Keratinocyte (primary cell): ENCODE measurements at regions not wholly inside any gene's neighbourhood (a gene's known extent, or its start where the extent isn't known, plus 50 kb on each side); places are given as distances from the start of the nearest gene placed in this dataset.

Experiments used
- DNase-seq: peaks from one replicate; pipeline ENCODE4 v3.0.0-alpha.2; 2011; ENCODE audit warnings: low read depth, missing footprints, low spot score
- FAIRE-seq: peaks from 2 replicates; lab custom pipeline; 2011; peaks lifted over from hg19 to GRCh38; lab: Jason Lieb, UNC
- H2AFZ ChIP-seq: 2 replicates; pipeline ENCODE4 v1.6.0; 2012; ENCODE audit warnings: low read length, control low read depth, inconsistent platforms; ENCODE audit not compliant: control insufficient read depth
- H3K27ac ChIP-seq: 2 replicates; pipeline ENCODE4 v1.5.1; 2011; ENCODE audit warnings: low read length; ENCODE audit not compliant: control insufficient read depth, insufficient read depth
- H3K27me3 ChIP-seq: 3 replicates; pipeline ENCODE4 v1.6.0; 2011; ENCODE audit warnings: low read length; ENCODE audit not compliant: control insufficient read depth, insufficient read depth; ENCODE audit errors: extremely low read depth
- H3K36me3 ChIP-seq, 2 experiments: 2 replicates in 1 of 2; 3 replicates in 1 of 2; pipeline ENCODE4 v1.5.1; 2011; ENCODE audit warnings: low read length in 2 of 2, mild to moderate bottlenecking in 1 of 2; ENCODE audit not compliant: control insufficient read depth in 2 of 2, insufficient read depth in 2 of 2; ENCODE audit errors: extremely low read depth in 1 of 2
- H3K4me1 ChIP-seq: 3 replicates; pipeline ENCODE4 v1.5.1; 2011; ENCODE audit warnings: low read length; ENCODE audit not compliant: control insufficient read depth, insufficient read depth; ENCODE audit errors: extremely low read depth
- H3K4me2 ChIP-seq: 3 replicates; pipeline ENCODE4 v1.6.0; 2011; ENCODE audit warnings: low read depth, low read length; ENCODE audit not compliant: control insufficient read depth, insufficient read depth; ENCODE audit errors: extremely low read depth
- H3K4me3 ChIP-seq, 3 experiments: fragments of 200-600 bp in 1 of 3; sonication (generic) in 1 of 3; 2 replicates in 2 of 3; 3 replicates in 1 of 3; pipeline ENCODE4 v1.5.1; 2011 to 2016; ENCODE audit warnings: low read length in 3 of 3, mild to moderate bottlenecking in 3 of 3, control low read depth in 2 of 3, inconsistent platforms in 1 of 3, low read depth in 1 of 3, mixed read lengths in 1 of 3, mixed run types in 1 of 3, moderate library complexity in 1 of 3; ENCODE audit not compliant: control insufficient read depth in 2 of 3, insufficient read depth in 2 of 3; ENCODE audit errors: extremely low read depth in 1 of 3
- H3K79me2 ChIP-seq: 2 replicates; pipeline ENCODE4 v1.6.0; 2012; ENCODE audit warnings: low read length; ENCODE audit not compliant: control insufficient read depth, insufficient read depth
- H3K9ac ChIP-seq: 3 replicates; pipeline ENCODE4 v1.6.0; 2011; ENCODE audit warnings: low read length; ENCODE audit not compliant: control insufficient read depth, insufficient read depth; ENCODE audit errors: extremely low read depth
- H3K9me1 ChIP-seq: 3 replicates; pipeline ENCODE4 v1.6.0; 2011; ENCODE audit warnings: low read length; ENCODE audit not compliant: control insufficient read depth, insufficient read depth; ENCODE audit errors: extremely low read depth
- H3K9me3 ChIP-seq: 2 replicates; pipeline ENCODE4 v1.5.1; 2012; ENCODE audit warnings: low read depth, low read length; ENCODE audit not compliant: control insufficient read depth
- H4K20me1 ChIP-seq: 3 replicates; pipeline ENCODE4 v1.6.0; 2011; ENCODE audit warnings: low read length; ENCODE audit not compliant: control insufficient read depth, insufficient read depth; ENCODE audit errors: extremely low read depth
- CTCF ChIP-seq, 3 experiments: IDR thresholded peaks in 1 of 3; conservative IDR thresholded peaks in 1 of 3; optimal IDR thresholded peaks in 1 of 3; 2 replicates in 2 of 3; 3 replicates in 1 of 3; pipeline versions ENCODE3 to v1.5.1; 2011; ENCODE audit warnings: low read length in 3 of 3, mild to moderate bottlenecking in 3 of 3, moderate library complexity in 2 of 3, control low read depth in 1 of 3, inconsistent platforms in 1 of 3; ENCODE audit not compliant: insufficient read depth in 2 of 3; ENCODE audit errors: extremely low read depth in 1 of 3
- EZH2 ChIP-seq: IDR thresholded peaks from one replicate; pipeline ENCODE4 v1.6.1; 2012; ENCODE audit warnings: inconsistent platforms, mild to moderate bottlenecking, low read length, moderate library complexity
- dilution Hi-C: fragments of 300-500 bp; cut with MboI; formaldehyde crosslinking; loops from one replicate; pipeline ENCODE4 v1.7.0; 2020; ENCODE audit warnings: low sequenced_read_pairs; ENCODE audit not compliant: extremely low pct_ligation_motif_present

- no peak overlapping the region for H2AFZ ChIP-seq
- no peaks in the 10 kb centered on the region for H3K9me1 ChIP-seq
- no peaks in the 10 kb centered on the region for H3K9me3 ChIP-seq
- DNase-seq (no peak), FAIRE-seq (no peak)
- dilution Hi-C loops: no loop called here
- H3K4me3 ChIP-seq: no peak overlapping the region
- H4K20me1 ChIP-seq: no peaks in the 10 kb centered on the region
- no peak overlapping the region for H3K4me2 ChIP-seq
- no peak overlapping the region for H3K27ac ChIP-seq
- TF ChIP-seq EZH2 (no peak), CTCF (optimal IDR thresholded peaks at IDR 0.05 in 1 of 3, IDR thresholded peaks at IDR 0.05 in 1 of 3, conservative IDR thresholded peaks at IDR 0.05 in 1 of 3; ENCODE audit: extremely low read depth in 1 of 3, insufficient read depth in 2 of 3, low read length in 3 of 3) (no peak)
- no peaks in the 10 kb centered on the region for H3K27me3 ChIP-seq
- no peaks in the 10 kb centered on the region for H3K79me2 ChIP-seq
- no peaks in the 10 kb centered on the region for H3K36me3 ChIP-seq
- H3K9ac ChIP-seq: no peak overlapping the region
- no peaks in the 10 kb centered on the region for H3K4me1 ChIP-seq
Measured at GRCh38 chr10:81520688-81521087, 354.3 kb upstream of the NRG3 start.

GRCh38 chr10:81524467-81524866, 350.5 kb upstream of the NRG3 start:
- TF ChIP-seq EZH2 (no peak), CTCF (optimal IDR thresholded peaks at IDR 0.05 in 1 of 3, IDR thresholded peaks at IDR 0.05 in 1 of 3, conservative IDR thresholded peaks at IDR 0.05 in 1 of 3; ENCODE audit: extremely low read depth in 1 of 3, insufficient read depth in 2 of 3, low read length in 3 of 3) (no peak)
- no peaks in the 10 kb centered on the region for H3K79me2 ChIP-seq
- H3K27me3 ChIP-seq: no peaks in the 10 kb centered on the region

More at GRCh38 chr10:81524467-81524866, 350.5 kb upstream of the NRG3 start:
- no peaks in the 10 kb centered on the region for H3K36me3 ChIP-seq
- no peak overlapping the region for H3K27ac ChIP-seq
- DNase-seq (no peak), FAIRE-seq (no peak)
- no peak overlapping the region for H2AFZ ChIP-seq
- no peaks in the 10 kb centered on the region for H3K9me1 ChIP-seq
- H4K20me1 ChIP-seq: no peaks in the 10 kb centered on the region
- dilution Hi-C loops: no loop called here
- H3K9ac ChIP-seq: no peak overlapping the region
- H3K4me1 ChIP-seq: no peaks in the 10 kb centered on the region
- no peak overlapping the region for H3K4me2 ChIP-seq
- H3K9me3 ChIP-seq: no peaks in the 10 kb centered on the region
- H3K4me3 ChIP-seq: no peak overlapping the region
